Panc1 (cell line): ENCODE measurements at regions not wholly inside any gene's neighbourhood (a gene's known extent, or its start where the extent isn't known, plus 50 kb on each side); places are given as distances from the start of the nearest gene placed in this dataset.

Experiments
- POLR2AphosphoS5 ChIP-seq: IDR thresholded peaks from 2 replicates; pipeline ENCODE4 v1.6.1; 2012; ENCODE audit warnings: mild to moderate bottlenecking, low read depth, low read length, moderate library complexity
- TF ChIP-seq, protein P1 (sequence below): fragments of 450-650 bp; IDR thresholded peaks from 2 replicates; pipeline ENCODE4 v1.5.1; 2017; ENCODE audit warnings: mild to moderate bottlenecking

DNA sequence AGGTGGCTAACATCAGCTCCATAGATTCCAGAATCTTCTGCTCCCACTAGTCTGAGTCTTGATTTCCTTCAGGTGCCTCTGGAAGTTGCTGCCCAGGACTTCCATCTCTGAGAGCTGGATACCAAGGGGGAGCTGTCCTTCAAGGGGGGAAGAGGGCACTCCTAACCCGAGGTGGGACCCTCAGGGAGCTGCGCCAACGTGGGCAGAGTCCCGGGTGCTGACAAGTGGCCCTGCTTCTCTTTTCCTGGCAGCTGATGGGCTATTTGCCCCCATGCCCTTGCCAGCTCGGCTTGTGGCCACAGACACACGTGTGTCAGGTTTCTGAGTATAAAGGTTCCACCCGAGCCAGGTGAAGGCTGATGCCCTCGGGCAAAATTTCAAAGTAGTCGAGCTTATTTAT lies 272.5 kb downstream of the TTC8 start:
- TF ChIP-seq, protein P1, sequence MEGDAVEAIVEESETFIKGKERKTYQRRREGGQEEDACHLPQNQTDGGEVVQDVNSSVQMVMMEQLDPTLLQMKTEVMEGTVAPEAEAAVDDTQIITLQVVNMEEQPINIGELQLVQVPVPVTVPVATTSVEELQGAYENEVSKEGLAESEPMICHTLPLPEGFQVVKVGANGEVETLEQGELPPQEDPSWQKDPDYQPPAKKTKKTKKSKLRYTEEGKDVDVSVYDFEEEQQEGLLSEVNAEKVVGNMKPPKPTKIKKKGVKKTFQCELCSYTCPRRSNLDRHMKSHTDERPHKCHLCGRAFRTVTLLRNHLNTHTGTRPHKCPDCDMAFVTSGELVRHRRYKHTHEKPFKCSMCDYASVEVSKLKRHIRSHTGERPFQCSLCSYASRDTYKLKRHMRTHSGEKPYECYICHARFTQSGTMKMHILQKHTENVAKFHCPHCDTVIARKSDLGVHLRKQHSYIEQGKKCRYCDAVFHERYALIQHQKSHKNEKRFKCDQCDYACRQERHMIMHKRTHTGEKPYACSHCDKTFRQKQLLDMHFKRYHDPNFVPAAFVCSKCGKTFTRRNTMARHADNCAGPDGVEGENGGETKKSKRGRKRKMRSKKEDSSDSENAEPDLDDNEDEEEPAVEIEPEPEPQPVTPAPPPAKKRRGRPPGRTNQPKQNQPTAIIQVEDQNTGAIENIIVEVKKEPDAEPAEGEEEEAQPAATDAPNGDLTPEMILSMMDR, result no peak
- TF ChIP-seq POLR2AphosphoS5, result no peak
